K562 (cell line): ENCODE measurements at regions not wholly inside any gene's neighbourhood (a gene's known extent, or its start where the extent isn't known, plus 50 kb on each side); places are given as distances from the start of the nearest gene placed in this dataset.

Experiments
- ATAC-seq: fragments of 200-7000 bp; cut with Tn5 transposase; 3 replicates; pipeline ENCODE4 v1.9.1; 2020; ENCODE audit warnings: moderate library complexity
- BruUV-seq: library from RNA; stranded (reverse); fragments of 400-500 nt; replicated peaks from 2 replicates; lab custom pipeline; 2021; lab: Mats Ljungman, UMichigan
- CTCF ChIA-PET: fragments of 300-600 bp; formaldehyde crosslinking; extraction: SDS; loops from one replicate; lab custom pipeline; 2021; ENCODE audit warnings: low intra/inter-chr PET ratio; lab: Yijun Ruan, JAX
- POLR2A ChIA-PET: fragments of 300-600, 350-650 bp; sonication (Branson Sonifier 250); formaldehyde crosslinking; extraction: SDS; loops from one replicate; lab custom pipeline; 2021; ENCODE audit warnings: antibody characterized with exemption, inconsistent platforms; lab: Yijun Ruan, JAX
- DNase-seq, 4 experiments: peaks; one replicate each; pipeline versions ENCODE4 v3.0.0 to v3.0.0-alpha.2; 2011 to 2018; ENCODE audit warnings: low spot score in 3 of 4, mixed read lengths in 3 of 4; ENCODE audit errors: extremely low read depth in 1 of 4
- FAIRE-seq: peaks from 2 replicates; lab custom pipeline; 2011; peaks lifted over from hg19 to GRCh38; lab: Jason Lieb, UNC
- H2AFZ ChIP-seq: 2 replicates; pipeline ENCODE4 v1.6.0; 2011; ENCODE audit warnings: low read depth, low read length, control low read depth, inconsistent platforms
- H3K27ac ChIP-seq: fragments of 200-600 bp; 3 replicates; pipeline ENCODE4 v1.8.0; 2011; ENCODE audit warnings: low read depth, mild to moderate bottlenecking, control low read depth, inconsistent platforms, low read length, moderate library complexity, mixed read lengths; ENCODE audit errors: extremely low read depth
- H3K27me3 ChIP-seq, 2 experiments: fragments of 300-600 bp in 1 of 2; 2 replicates in 1 of 2; 3 replicates in 1 of 2; pipeline versions ENCODE4 v1.6.0 to v1.8.0; 2011; ENCODE audit warnings: inconsistent platforms in 2 of 2, low read length in 2 of 2, mild to moderate bottlenecking in 1 of 2, mixed read lengths in 1 of 2, moderate library complexity in 1 of 2; ENCODE audit not compliant: control insufficient read depth in 2 of 2, insufficient read depth in 2 of 2
- H3K36me3 ChIP-seq: fragments of 300-600 bp; 3 replicates; pipeline ENCODE4 v1.8.0; 2011; ENCODE audit warnings: mild to moderate bottlenecking, low read length, inconsistent platforms; ENCODE audit not compliant: control insufficient read depth, insufficient read depth
- H3K4me1 ChIP-seq, 2 experiments: fragments of 200-600 bp in 1 of 2; replicated peaks in 1 of 2; 2 replicates in 1 of 2; 3 replicates in 1 of 2; pipeline versions ENCODE4 v1.5.1 to v1.8.0; 2011; ENCODE audit warnings: inconsistent platforms in 2 of 2, low read length in 2 of 2, mild to moderate bottlenecking in 1 of 2, mixed read lengths in 1 of 2, moderate library complexity in 1 of 2; ENCODE audit not compliant: control insufficient read depth in 2 of 2, insufficient read depth in 2 of 2
- H3K4me2 ChIP-seq: 2 replicates; pipeline ENCODE4 v1.6.1; 2011; ENCODE audit warnings: low read length, control low read depth, inconsistent platforms, mixed read lengths; ENCODE audit not compliant: insufficient read depth
- H3K4me3 ChIP-seq: fragments of 200-600 bp; sonication (generic), shearing (Covaris generic); 2 replicates; pipeline ENCODE4 v1.5.1; 2016; ENCODE audit warnings: control low read depth, inconsistent platforms
- H3K79me2 ChIP-seq: fragments of 200-600 bp; 3 replicates; pipeline ENCODE4 v1.8.0; 2011; ENCODE audit warnings: low read length, inconsistent platforms; ENCODE audit not compliant: control insufficient read depth, insufficient read depth
- H3K9ac ChIP-seq, 2 experiments: 2 replicates each; pipeline versions ENCODE4 v1.6.0 to v1.6.1; 2011; ENCODE audit warnings: low read depth in 2 of 2, low read length in 2 of 2, control low read depth in 1 of 2, inconsistent platforms in 1 of 2, mild to moderate bottlenecking in 1 of 2, mixed read lengths in 1 of 2; ENCODE audit not compliant: insufficient read depth in 1 of 2
- H3K9me1 ChIP-seq: one replicate; pipeline ENCODE4 v1.6.0; 2011; ENCODE audit warnings: inconsistent platforms, mild to moderate bottlenecking, low read length, moderate library complexity; ENCODE audit not compliant: control insufficient read depth, insufficient read depth
- H3K9me3 ChIP-seq: replicated peaks from 2 replicates; pipeline ENCODE4 v1.5.1; 2011; ENCODE audit warnings: low read depth, low read length, inconsistent platforms; ENCODE audit not compliant: control insufficient read depth, insufficient read depth
- H4K20me1 ChIP-seq: replicated peaks from 2 replicates; pipeline ENCODE4 v1.6.1; 2011; ENCODE audit warnings: low read length, inconsistent platforms, mixed read lengths; ENCODE audit not compliant: control insufficient read depth, insufficient read depth
- AFF1 ChIP-seq, 2 experiments: fragments of 450-650 bp; IDR thresholded peaks; 2 replicates each; pipeline ENCODE4 v1.6.1; 2018; ENCODE audit warnings: mild to moderate bottlenecking in 2 of 2, low read depth in 1 of 2; ENCODE audit not compliant: partially characterized antibody in 2 of 2
- CREB1 ChIP-seq, 2 experiments: sonication (generic) in 1 of 2; formaldehyde crosslinking in 1 of 2; IDR thresholded peaks; 2 replicates each; pipeline versions ENCODE4 v1.6.1 to v1.8.0; 2012 to 2022; ENCODE audit warnings: inconsistent platforms in 1 of 2, mild to moderate bottlenecking in 1 of 2, missing genetic modification reagents in 1 of 2, moderate library complexity in 1 of 2
- DACH1 ChIP-seq: fragments of 450-650 bp; IDR thresholded peaks from 2 replicates; pipeline ENCODE4 v1.6.1; 2018; ENCODE audit not compliant: partially characterized antibody
- DDX20 ChIP-seq: fragments of 450-650 bp; IDR thresholded peaks from 2 replicates; pipeline ENCODE4 v1.6.1; 2016; ENCODE audit warnings: missing genetic modification characterization, low read depth, mild to moderate bottlenecking, missing compliant biosample characterization, moderate library complexity
- FUS ChIP-seq: fragments of 200-400 bp; formaldehyde crosslinking; optimal IDR thresholded peaks from 2 replicates; pipeline ENCODE3; 2017; ENCODE audit warnings: low read depth, low read length
- GABPA ChIP-seq: fragments of 200-800 bp; sonication (Bioruptor generic); conservative IDR thresholded peaks from 2 replicates; pipeline ENCODE4 v1.6.1; 2016; ENCODE audit warnings: low read depth, missing genetic modification characterization, missing compliant biosample characterization
- MITF ChIP-seq: IDR thresholded peaks from 2 replicates; pipeline ENCODE4 v1.6.1; 2014; ENCODE audit warnings: antibody characterized with exemption
- OTX1 ChIP-seq: fragments of 450-650 bp; formaldehyde crosslinking; IDR thresholded peaks from 2 replicates; pipeline ENCODE4 v1.4.0; 2022; ENCODE audit warnings: mild to moderate bottlenecking
- PKNOX1 ChIP-seq: fragments of 450-650 bp; IDR thresholded peaks from 2 replicates; pipeline ENCODE4 v1.6.1; 2016
- ZNF282 ChIP-seq: sonication (generic); formaldehyde crosslinking; IDR thresholded peaks from 2 replicates; pipeline ENCODE4 v1.8.1; 2023; ENCODE audit warnings: missing genetic modification reagents
- in situ Hi-C: fragments of 300-500 bp; cut with MboI; formaldehyde crosslinking; loops from 4 replicates; pipeline ENCODE4 v1.15.0; 2018; ENCODE audit warnings: inconsistent platforms, mixed read lengths
- intact Hi-C: fragments of 100-400 bp; cut with micrococcal nuclease; formaldehyde crosslinking; loops from 2 replicates; pipeline ENCODE4 v1.14.2; 2022
- TF ChIP-seq, protein P1 (sequence below): fragments of 200-400 bp; formaldehyde crosslinking; IDR thresholded peaks from 2 replicates; pipeline ENCODE4 v1.6.1; 2017; ENCODE audit warnings: mild to moderate bottlenecking, low read depth, low read length, moderate library complexity

- TF ChIP-seq MITF (no peak), OTX1 (CRISPR knock-in tag) (no peak)
Measured at GRCh38 chr12:91968777-91969171, 176.9 kb downstream of the BTG1 start (continued).

- no peak overlapping the region for H3K4me2 ChIP-seq
- in situ Hi-C loops = no loop called here
- H3K27ac ChIP-seq = no peak overlapping the region
- intact Hi-C loops = no loop called here
- POLR2A ChIA-PET = interaction anchor here (1.2 to 1.5 kb wide), 3 partner anchors 14 to 177 kb away, joined by 3 to 6 read pairs (median 3); partner anchors contain the start of gene BTG1
- BruUV-seq = no TSS peak
- H2AFZ ChIP-seq = no peak overlapping the region
- no peaks in the 10 kb centered on the region for H3K36me3 ChIP-seq
- H3K4me3 ChIP-seq = no peak overlapping the region
- CTCF ChIA-PET = no interaction called here
- no peaks in the 10 kb centered on the region for H3K27me3 ChIP-seq
- no peaks in the 10 kb centered on the region; the same call in 1 of the 2 replicates for H3K9me3 ChIP-seq
- no peak overlapping the region for H3K9ac ChIP-seq
- H3K9me1 ChIP-seq = no peaks in the 10 kb centered on the region
- ATAC-seq = no peak
- no peaks in the 10 kb centered on the region; a peak in 2 of 5 replicates for H3K4me1 ChIP-seq
- no peak for FAIRE-seq
- no peaks in the 10 kb centered on the region for H4K20me1 ChIP-seq
- DNase-seq = no peak
- no peaks in the 10 kb centered on the region for H3K79me2 ChIP-seq
- TF ChIP-seq ZNF282 (CRISPR knock-in tag) (no peak), FUS (no peak), DDX20 (tag) (no peak), CREB1 (IDR thresholded peaks at IDR 0.05) (no peak), CREB1 (CRISPR knock-in tag; IDR thresholded peaks at IDR 0.05) (no peak), AFF1 (IDR thresholded peaks at IDR 0.05; ENCODE audit: low read depth in 1 of 2, partially characterized antibody in 2 of 2) (no peak), GABPA (no peak), DACH1 (no peak), PKNOX1 (no peak)
- TF ChIP-seq, protein P1, sequence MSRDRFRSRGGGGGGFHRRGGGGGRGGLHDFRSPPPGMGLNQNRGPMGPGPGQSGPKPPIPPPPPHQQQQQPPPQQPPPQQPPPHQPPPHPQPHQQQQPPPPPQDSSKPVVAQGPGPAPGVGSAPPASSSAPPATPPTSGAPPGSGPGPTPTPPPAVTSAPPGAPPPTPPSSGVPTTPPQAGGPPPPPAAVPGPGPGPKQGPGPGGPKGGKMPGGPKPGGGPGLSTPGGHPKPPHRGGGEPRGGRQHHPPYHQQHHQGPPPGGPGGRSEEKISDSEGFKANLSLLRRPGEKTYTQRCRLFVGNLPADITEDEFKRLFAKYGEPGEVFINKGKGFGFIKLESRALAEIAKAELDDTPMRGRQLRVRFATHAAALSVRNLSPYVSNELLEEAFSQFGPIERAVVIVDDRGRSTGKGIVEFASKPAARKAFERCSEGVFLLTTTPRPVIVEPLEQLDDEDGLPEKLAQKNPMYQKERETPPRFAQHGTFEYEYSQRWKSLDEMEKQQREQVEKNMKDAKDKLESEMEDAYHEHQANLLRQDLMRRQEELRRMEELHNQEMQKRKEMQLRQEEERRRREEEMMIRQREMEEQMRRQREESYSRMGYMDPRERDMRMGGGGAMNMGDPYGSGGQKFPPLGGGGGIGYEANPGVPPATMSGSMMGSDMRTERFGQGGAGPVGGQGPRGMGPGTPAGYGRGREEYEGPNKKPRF = no peak
Measured at GRCh38 chr12:91968076-91968776, 177.4 kb downstream of the BTG1 start.
